Testis (tissue), 2 donors: ENCODE measurements at regions not wholly inside any gene's neighbourhood (a gene's known extent, or its start where the extent isn't known, plus 50 kb on each side); places are given as distances from the start of the nearest gene placed in this dataset.

ENCODE experiments used
- POLR2A ChIP-seq: fragments of 450-650 bp; IDR thresholded peaks from one replicate; pipeline ENCODE4 v1.6.1; 2017; ENCODE audit warnings: antibody characterized with exemption, mild to moderate bottlenecking, moderate library complexity
- TF ChIP-seq, protein P1 (sequence below), 3 experiments: fragments of 450-650 bp in 2 of 3; fragments of 200-600 bp in 1 of 3; sonication (generic) in 1 of 3; IDR thresholded peaks; one replicate each; pipeline ENCODE4 v1.5.1; 2016 to 2019; ENCODE audit warnings: antibody characterized with exemption in 3 of 3, mild to moderate bottlenecking in 2 of 3, moderate library complexity in 1 of 3

DNA sequence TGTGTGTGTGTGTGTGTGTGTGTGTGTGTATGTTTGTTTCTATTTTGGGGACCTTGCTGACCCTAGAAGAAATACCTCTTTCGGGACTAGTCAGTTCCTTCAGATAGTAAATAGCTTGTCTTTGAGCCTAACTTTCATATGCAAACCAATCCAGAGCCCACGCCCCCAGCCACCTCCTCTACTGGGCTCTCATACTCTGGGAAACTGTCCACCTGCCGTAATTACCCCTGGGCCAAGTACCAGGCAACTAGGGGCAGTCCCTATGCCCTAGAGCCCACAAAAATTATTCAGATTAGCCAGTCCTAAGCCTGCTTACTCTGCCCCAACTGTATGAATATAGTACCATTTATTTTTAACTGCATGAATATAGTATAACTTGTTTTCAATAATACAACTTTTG lies 970.4 kb downstream of the EPHA4 start:
- TF ChIP-seq, protein P1, sequence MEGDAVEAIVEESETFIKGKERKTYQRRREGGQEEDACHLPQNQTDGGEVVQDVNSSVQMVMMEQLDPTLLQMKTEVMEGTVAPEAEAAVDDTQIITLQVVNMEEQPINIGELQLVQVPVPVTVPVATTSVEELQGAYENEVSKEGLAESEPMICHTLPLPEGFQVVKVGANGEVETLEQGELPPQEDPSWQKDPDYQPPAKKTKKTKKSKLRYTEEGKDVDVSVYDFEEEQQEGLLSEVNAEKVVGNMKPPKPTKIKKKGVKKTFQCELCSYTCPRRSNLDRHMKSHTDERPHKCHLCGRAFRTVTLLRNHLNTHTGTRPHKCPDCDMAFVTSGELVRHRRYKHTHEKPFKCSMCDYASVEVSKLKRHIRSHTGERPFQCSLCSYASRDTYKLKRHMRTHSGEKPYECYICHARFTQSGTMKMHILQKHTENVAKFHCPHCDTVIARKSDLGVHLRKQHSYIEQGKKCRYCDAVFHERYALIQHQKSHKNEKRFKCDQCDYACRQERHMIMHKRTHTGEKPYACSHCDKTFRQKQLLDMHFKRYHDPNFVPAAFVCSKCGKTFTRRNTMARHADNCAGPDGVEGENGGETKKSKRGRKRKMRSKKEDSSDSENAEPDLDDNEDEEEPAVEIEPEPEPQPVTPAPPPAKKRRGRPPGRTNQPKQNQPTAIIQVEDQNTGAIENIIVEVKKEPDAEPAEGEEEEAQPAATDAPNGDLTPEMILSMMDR (IDR thresholded peaks at IDR 0.05) = no peak
- no peak for TF ChIP-seq POLR2A
